Pancreas (tissue), 10 donors: ENCODE measurements at regions not wholly inside any gene's neighbourhood (a gene's known extent, or its start where the extent isn't known, plus 50 kb on each side); places are given as distances from the start of the nearest gene placed in this dataset.
A peak's percentile ranks its signal among the peaks of the same experiment; 100 is the strongest.

Source experiments
- ATAC-seq, 4 donors: fragments of 200-7000 bp; cut with Tn5 transposase; one replicate each; pipeline versions ENCODE4 v1.8.0 to v1.9.1; 2020; ENCODE audit warnings: mild to moderate bottlenecking in 4 of 4, moderate library complexity in 4 of 4
- DNase-seq, 6 donors: peaks; one replicate each; pipeline ENCODE4 v3.0.0-alpha.2; 2020
- FAIRE-seq: peaks from 2 replicates; lab custom pipeline; 2012; peaks lifted over from hg19 to GRCh38; lab: Jason Lieb, UNC
- H3K27ac ChIP-seq, 4 donors: fragments of 200-600 bp; sonication (generic); 1 replicate in 3 of 4; 2 replicates in 1 of 4; pipeline versions ENCODE4 v1.5.0 to v1.8.0; 2020
- H3K27me3 ChIP-seq, 4 donors: fragments of 200-600 bp; one replicate each; pipeline ENCODE4 v1.8.0; 2021
- H3K36me3 ChIP-seq, 3 donors: fragments of 200-600 bp; sonication (generic) in 1 of 3; one replicate each; pipeline versions ENCODE4 v1.5.0 to v1.8.0; 2020 to 2021
- H3K4me1 ChIP-seq, 3 donors: fragments of 200-600 bp; one replicate each; pipeline ENCODE4 v1.8.0; 2021
- H3K4me3 ChIP-seq, 4 donors: fragments of 200-600 bp; sonication (generic) in 2 of 4; one replicate each; pipeline versions ENCODE4 v1.5.0 to v1.8.0; 2020 to 2021
- H3K9me3 ChIP-seq, 4 donors: fragments of 200-600 bp; one replicate each; pipeline ENCODE4 v1.8.0; 2021
- CTCF ChIP-seq, 4 donors: fragments of 200-600 bp; sonication (generic) in 3 of 4; IDR thresholded peaks; one replicate each; pipeline versions ENCODE4 v1.5.0 to v1.8.0; 2021; ENCODE audit warnings: antibody characterized with exemption in 4 of 4
- WGBS, 2 donors: extraction: QIAGEN DNeasy Blood & Tissue Kit; methylation state at CpG; one replicate each; pipeline ENCODE4 v1.1.7; 2013; 5-methylcytosine and 5-hydroxymethylcytosine counted together
- intact Hi-C, 3 donors: fragments of 100-400 bp; cut with DNase I; formaldehyde crosslinking; loops; one replicate each; pipeline versions ENCODE4 v1.11.1 to v1.14.2; 2022
- donor health status: healthy with polysubstance abuse.
- donor health status: DM: no; HTN: no; CAD: no; lungs with moderate emphysema.
- donor health status: DM: no; HTN: no; CAD: no.
- donor health status: control.
- donor health status: control.
- donor health status: Bipolar disorder and iron deficiency.
- donor health status: DM: yes; HTN: yes; CAD: no.
- donor health status: DM: no; HTN: no; CAD: no.
- donor health status: DM: no; HTN: no; CAD: no.
- donor health status: DM: yes; HTN: yes; CAD: no.

GRCh38 chr12:46530373-46531056 is 157.9 kb upstream of the SLC38A2 start:
- DNase-seq = peak in 1 of 6 donors; percentile 49
- ATAC-seq = no peak
- H3K4me1 ChIP-seq = no peaks in the 10 kb centered on the region
- intact Hi-C loops = no loop called here
- 92 to 97% methylated on average over 14 of the region's 14 CpGs for WGBS, 2 donors
- FAIRE-seq = no peak
- TF ChIP-seq CTCF (IDR thresholded peaks at IDR 0.05) = no peak
- H3K27me3 ChIP-seq = no peaks in the 10 kb centered on the region
- no peak overlapping the region for H3K27ac ChIP-seq
- H3K36me3 ChIP-seq = no peaks in the 10 kb centered on the region
- H3K9me3 ChIP-seq = no peaks in the 10 kb centered on the region
- no peak overlapping the region for H3K4me3 ChIP-seq

GRCh38 chr12:46526233-46526632 is 153.7 kb upstream of the SLC38A2 start:
- H3K4me3 ChIP-seq = no peak overlapping the region
- H3K36me3 ChIP-seq = no peaks in the 10 kb centered on the region
- no peak for TF ChIP-seq CTCF (IDR thresholded peaks at IDR 0.05)
- intact Hi-C loops = no loop called here
- no peaks in the 10 kb centered on the region for H3K9me3 ChIP-seq
- no peaks in the 10 kb centered on the region for H3K27me3 ChIP-seq
- WGBS, 2 donors = 69 to 82% methylated on average over 3 of the region's 3 CpGs
- no peak for DNase-seq
- no peaks in the 10 kb centered on the region for H3K4me1 ChIP-seq
- no peak overlapping the region for H3K27ac ChIP-seq
- ATAC-seq = no peak
- no peak for FAIRE-seq

GRCh38 chr12:46524778-46525177 is 152.2 kb upstream of the SLC38A2 start:
- intact Hi-C loops = no loop called here
- no peak for FAIRE-seq
- Histone ChIP-seq H3K36me3 (no peaks in the 10 kb centered on the region), H3K27ac (no peak overlapping the region), H3K4me3 (no peak overlapping the region), H3K9me3 (no peaks in the 10 kb centered on the region), H3K4me1 (no peaks in the 10 kb centered on the region), H3K27me3 (no peaks in the 10 kb centered on the region)
- DNase-seq = peak in 4 of 6 donors; percentile 43 to 57 (median 52)
- no peak for TF ChIP-seq CTCF (IDR thresholded peaks at IDR 0.05)
- peak in 3 of 4 donors; percentile 52 to 79 (median 73) for ATAC-seq
- WGBS, 2 donors = 68 to 75% methylated on average over 2 of the region's 2 CpGs

- H3K27me3 ChIP-seq = no peaks in the 10 kb centered on the region
- intact Hi-C loops = no loop called here
- no peaks in the 10 kb centered on the region for H3K36me3 ChIP-seq
- WGBS, 2 donors = 89 to 93% methylated on average over 10 of the region's 10 CpGs
- TF ChIP-seq CTCF (IDR thresholded peaks at IDR 0.05) = no peak
- FAIRE-seq = no peak
- H3K4me3 ChIP-seq = no peak overlapping the region
- ATAC-seq = peak in 2 of 4 donors; percentile 14 to 57
- no peak overlapping the region for H3K27ac ChIP-seq
- no peak for DNase-seq
- no peaks in the 10 kb centered on the region for H3K9me3 ChIP-seq
- no peaks in the 10 kb centered on the region for H3K4me1 ChIP-seq
Observed at GRCh38 chr12:46523863-46524770, 151.5 kb upstream of the SLC38A2 start.
